Pancreas (tissue), 10 donors: ENCODE measurements at regions not wholly inside any gene's neighbourhood (a gene's known extent, or its start where the extent isn't known, plus 50 kb on each side); places are given as distances from the start of the nearest gene placed in this dataset.
"Not testable (repeated sequence)": the region's sequence is repeated elsewhere in the genome, so short reads cannot be mapped to it uniquely, and the experiment has no call there.

Experiments
- ATAC-seq, 4 donors: fragments of 200-7000 bp; cut with Tn5 transposase; one replicate each; pipeline versions ENCODE4 v1.8.0 to v1.9.1; 2020; ENCODE audit warnings: mild to moderate bottlenecking in 4 of 4, moderate library complexity in 4 of 4
- DNase-seq, 6 donors: peaks; one replicate each; pipeline ENCODE4 v3.0.0-alpha.2; 2020
- FAIRE-seq: peaks from 2 replicates; lab custom pipeline; 2012; peaks lifted over from hg19 to GRCh38; lab: Jason Lieb, UNC
- H3K27ac ChIP-seq, 4 donors: fragments of 200-600 bp; sonication (generic); 1 replicate in 3 of 4; 2 replicates in 1 of 4; pipeline versions ENCODE4 v1.5.0 to v1.8.0; 2020
- H3K27me3 ChIP-seq, 4 donors: fragments of 200-600 bp; one replicate each; pipeline ENCODE4 v1.8.0; 2021
- H3K36me3 ChIP-seq, 3 donors: fragments of 200-600 bp; sonication (generic) in 1 of 3; one replicate each; pipeline versions ENCODE4 v1.5.0 to v1.8.0; 2020 to 2021
- H3K4me1 ChIP-seq, 3 donors: fragments of 200-600 bp; one replicate each; pipeline ENCODE4 v1.8.0; 2021
- H3K4me3 ChIP-seq, 4 donors: fragments of 200-600 bp; sonication (generic) in 2 of 4; one replicate each; pipeline versions ENCODE4 v1.5.0 to v1.8.0; 2020 to 2021
- H3K9me3 ChIP-seq, 4 donors: fragments of 200-600 bp; one replicate each; pipeline ENCODE4 v1.8.0; 2021
- WGBS, 2 donors: extraction: QIAGEN DNeasy Blood & Tissue Kit; methylation state at CpG; one replicate each; pipeline ENCODE4 v1.1.7; 2013; 5-methylcytosine and 5-hydroxymethylcytosine counted together
- intact Hi-C, 3 donors: fragments of 100-400 bp; cut with DNase I; formaldehyde crosslinking; loops; one replicate each; pipeline versions ENCODE4 v1.11.1 to v1.14.2; 2022
- TF ChIP-seq, protein P1 (sequence below), 4 donors: fragments of 200-600 bp; sonication (generic) in 3 of 4; IDR thresholded peaks; one replicate each; pipeline versions ENCODE4 v1.5.0 to v1.8.0; 2021; ENCODE audit warnings: antibody characterized with exemption in 4 of 4
- donor health status: healthy with polysubstance abuse.
- donor health status: DM: no; HTN: no; CAD: no; lungs with moderate emphysema.
- donor health status: DM: no; HTN: no; CAD: no.
- donor health status: control.
- donor health status: control.
- donor health status: Bipolar disorder and iron deficiency.
- donor health status: DM: yes; HTN: yes; CAD: no.
- donor health status: DM: no; HTN: no; CAD: no.
- donor health status: DM: no; HTN: no; CAD: no.
- donor health status: DM: yes; HTN: yes; CAD: no.

DNA sequence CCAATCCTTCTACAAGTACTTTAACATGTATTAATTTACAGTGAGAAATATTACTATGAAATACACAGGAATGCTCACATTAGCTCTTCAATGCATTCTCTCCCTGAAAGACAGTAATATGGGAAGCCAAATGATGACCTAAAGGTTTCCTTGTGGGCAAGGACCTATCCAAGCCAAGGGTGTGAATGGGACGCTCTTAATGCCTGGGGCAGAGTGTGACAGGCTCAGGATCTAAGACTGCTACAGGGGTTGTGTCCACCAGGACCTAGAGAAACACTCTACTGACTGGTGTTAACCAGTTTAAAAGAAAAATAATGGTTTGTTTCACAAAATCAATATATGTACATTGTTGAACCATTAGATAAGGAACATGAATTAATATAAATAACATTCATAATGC is 158.7 kb downstream of the FGF1 start:
- H3K36me3 ChIP-seq: no peaks in the 10 kb centered on the region
- H3K27me3 ChIP-seq: peaks cover 0 to 10% (median 2%) of the 10 kb centered on the region in 4 donors
- FAIRE-seq: no peak
- 82% methylated on average over 1 of the region's 1 CpG for WGBS, 2 donors
- no peaks in the 10 kb centered on the region for H3K4me1 ChIP-seq
- H3K9me3 ChIP-seq: no peaks in the 10 kb centered on the region
- no peak overlapping the region for H3K4me3 ChIP-seq
- ATAC-seq: no peak
- TF ChIP-seq, protein P1, sequence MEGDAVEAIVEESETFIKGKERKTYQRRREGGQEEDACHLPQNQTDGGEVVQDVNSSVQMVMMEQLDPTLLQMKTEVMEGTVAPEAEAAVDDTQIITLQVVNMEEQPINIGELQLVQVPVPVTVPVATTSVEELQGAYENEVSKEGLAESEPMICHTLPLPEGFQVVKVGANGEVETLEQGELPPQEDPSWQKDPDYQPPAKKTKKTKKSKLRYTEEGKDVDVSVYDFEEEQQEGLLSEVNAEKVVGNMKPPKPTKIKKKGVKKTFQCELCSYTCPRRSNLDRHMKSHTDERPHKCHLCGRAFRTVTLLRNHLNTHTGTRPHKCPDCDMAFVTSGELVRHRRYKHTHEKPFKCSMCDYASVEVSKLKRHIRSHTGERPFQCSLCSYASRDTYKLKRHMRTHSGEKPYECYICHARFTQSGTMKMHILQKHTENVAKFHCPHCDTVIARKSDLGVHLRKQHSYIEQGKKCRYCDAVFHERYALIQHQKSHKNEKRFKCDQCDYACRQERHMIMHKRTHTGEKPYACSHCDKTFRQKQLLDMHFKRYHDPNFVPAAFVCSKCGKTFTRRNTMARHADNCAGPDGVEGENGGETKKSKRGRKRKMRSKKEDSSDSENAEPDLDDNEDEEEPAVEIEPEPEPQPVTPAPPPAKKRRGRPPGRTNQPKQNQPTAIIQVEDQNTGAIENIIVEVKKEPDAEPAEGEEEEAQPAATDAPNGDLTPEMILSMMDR (IDR thresholded peaks at IDR 0.05): no peak
- no peak for DNase-seq
- no peak overlapping the region for H3K27ac ChIP-seq
- intact Hi-C loops: no loop called here

DNA sequence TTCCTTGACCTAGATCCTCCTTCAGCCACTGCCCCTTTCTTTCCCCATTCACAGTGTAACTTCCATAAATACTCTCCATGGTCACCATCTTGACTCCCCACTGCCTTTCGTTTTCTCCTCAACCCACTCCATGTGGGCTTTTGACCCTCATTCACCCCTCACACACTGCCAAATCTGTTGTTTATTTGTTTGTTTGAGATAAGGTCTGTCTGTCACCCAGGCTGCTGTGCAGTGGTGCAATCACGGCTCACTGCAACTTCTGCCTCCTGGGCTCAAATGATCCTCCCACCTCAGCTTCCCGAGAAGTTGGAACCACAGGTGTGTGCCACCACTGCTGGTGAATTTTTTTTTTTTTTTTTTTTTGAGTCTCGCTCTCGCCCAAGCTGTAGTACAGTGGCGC is 162.9 kb downstream of the FGF1 start:
- ATAC-seq (no peak), DNase-seq (no peak), FAIRE-seq (no peak)
- H3K27me3 ChIP-seq: peaks cover 0 to 10% (median 2%) of the 10 kb centered on the region in 4 donors
- no peaks in the 10 kb centered on the region for H3K4me1 ChIP-seq
- H3K36me3 ChIP-seq: no peaks in the 10 kb centered on the region
- no peak overlapping the region for H3K27ac ChIP-seq
- H3K9me3 ChIP-seq: no peaks in the 10 kb centered on the region
- H3K4me3 ChIP-seq: no peak overlapping the region
- TF ChIP-seq, protein P1 (IDR thresholded peaks at IDR 0.05): no peak
- intact Hi-C loops: no loop called here
- WGBS, 2 donors: 67 to 74% methylated on average over 6 of the region's 6 CpGs

DNA sequence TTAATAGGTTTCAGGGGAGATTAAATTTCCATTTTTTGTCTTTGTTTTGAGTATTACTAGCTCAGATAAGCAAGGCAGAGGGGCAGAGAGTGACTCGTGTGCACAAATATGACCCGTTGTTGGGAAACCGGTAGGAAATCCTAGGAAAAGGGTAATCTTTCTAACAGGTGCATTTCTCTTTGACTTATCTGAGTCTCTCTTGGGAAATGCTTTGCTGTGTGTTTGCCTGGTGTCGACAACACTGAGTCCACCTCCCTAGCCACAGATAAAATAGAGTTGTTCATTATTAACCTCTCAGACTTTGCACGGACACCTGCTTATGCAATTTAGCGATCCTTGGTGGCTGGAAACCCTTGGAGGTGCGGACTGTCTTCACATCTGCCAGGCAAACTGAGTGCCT is 164.2 kb downstream of the FGF1 start:
- WGBS, 2 donors: 21 to 28% methylated on average over 7 of the region's 7 CpGs
- Histone ChIP-seq H3K36me3 (no peaks in the 10 kb centered on the region), H3K27ac (no peak overlapping the region), H3K9me3 (no peaks in the 10 kb centered on the region), H3K4me1 (no peaks in the 10 kb centered on the region), H3K4me3 (no peak overlapping the region), H3K27me3 (peaks cover 0 to 10% (median 2%) of the 10 kb centered on the region in 4 donors)
- peak in 1 of 4 donors; percentile 26 for ATAC-seq
- no peak for FAIRE-seq
- intact Hi-C loops: no loop called here
- DNase-seq: no peak
- TF ChIP-seq, protein P1 (IDR thresholded peaks at IDR 0.05): no peak

DNA sequence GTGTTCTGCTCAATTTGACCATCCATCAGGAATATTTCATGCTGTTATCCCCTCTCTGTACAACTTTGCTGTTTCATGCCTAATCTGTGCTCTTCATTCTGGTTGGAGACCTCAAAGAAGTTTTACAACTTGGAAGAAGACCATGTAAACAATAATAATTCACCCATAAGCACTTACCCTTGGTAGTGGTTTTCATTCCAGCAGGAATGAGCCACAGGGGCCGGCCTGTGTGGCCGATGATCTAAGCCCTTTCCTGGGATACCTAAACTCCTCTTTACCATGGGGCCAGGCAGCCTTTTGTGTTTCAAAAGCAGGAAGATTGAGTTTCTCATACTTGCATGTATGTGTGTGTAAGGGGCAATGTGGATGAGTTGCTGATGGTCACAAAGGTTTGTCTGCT is 165.0 kb downstream of the FGF1 start:
- no peak for ATAC-seq
- no peak for DNase-seq
- TF ChIP-seq, protein P1 (IDR thresholded peaks at IDR 0.05): no peak

DNA sequence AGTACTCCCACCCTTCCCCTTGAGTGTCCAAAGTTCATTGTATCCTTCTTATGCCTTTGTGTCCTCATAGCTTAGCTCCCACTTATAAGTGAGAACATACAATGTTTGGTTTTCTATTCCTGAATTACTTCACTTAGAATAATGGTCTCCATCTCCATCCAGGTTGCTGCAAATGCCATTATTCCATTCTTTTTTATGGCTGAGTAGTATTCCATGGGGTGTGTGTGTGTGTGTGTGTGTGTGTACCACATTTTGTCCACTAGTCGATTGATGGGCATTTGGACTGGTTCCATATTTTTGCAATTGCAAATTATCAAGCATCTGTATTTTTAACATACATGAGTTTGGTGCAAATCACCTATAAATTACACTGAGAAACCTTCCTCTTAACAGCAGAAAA is 166.0 kb downstream of the FGF1 start:
- H3K36me3 ChIP-seq, H3K9me3 ChIP-seq, DNase-seq, FAIRE-seq, H3K4me3 ChIP-seq, H3K27ac ChIP-seq, H3K4me1 ChIP-seq, ATAC-seq, intact Hi-C loops, H3K27me3 ChIP-seq: not testable (repeated sequence)
- 83 to 91% methylated on average over 1 of the region's 1 CpG for WGBS, 2 donors

More for the DNA sequence above, 165.0 kb downstream of the FGF1 start:
- Histone ChIP-seq H3K4me3 (no peak overlapping the region), H3K27ac (no peak overlapping the region), H3K9me3 (no peaks in the 10 kb centered on the region), H3K36me3 (no peaks in the 10 kb centered on the region), H3K4me1 (no peaks in the 10 kb centered on the region), H3K27me3 (peaks cover 0 to 10% (median 2%) of the 10 kb centered on the region in 4 donors)
- no peak for FAIRE-seq
- intact Hi-C loops: no loop called here
- 82 to 86% methylated on average over 2 of the region's 2 CpGs for WGBS, 2 donors
